Effector memory CD8-positive, alpha-beta T cell (primary cell): ENCODE measurements at regions not wholly inside any gene's neighbourhood (a gene's known extent, or its start where the extent isn't known, plus 50 kb on each side); places are given as distances from the start of the nearest gene placed in this dataset.
"Not testable (repeated sequence)": the region's sequence is repeated elsewhere in the genome, so short reads cannot be mapped to it uniquely, and the experiment has no call there.

Experiments used
- ATAC-seq: fragments of 150-1000 bp; cut with Tn5 transposase; replicated peaks from 2 replicates; pipeline ENCODE4 v1.10.0; 2021; ENCODE audit warnings: mild to moderate bottlenecking, moderate library complexity
- DNase-seq, 3 experiments: peaks; one replicate each; pipeline ENCODE4 v3.0.0; 2021
- H3K27ac Mint-ChIP-seq, 2 donors: one replicate each; pipeline ENCODE4 v1.8.0; 2022; ENCODE audit warnings: mild to moderate bottlenecking in 2 of 2, mixed read lengths in 2 of 2, moderate library complexity in 2 of 2
- H3K27me3 Mint-ChIP-seq, 2 donors: one replicate each; pipeline ENCODE4 v1.8.0; 2022; ENCODE audit warnings: mixed read lengths in 2 of 2
- H3K36me3 Mint-ChIP-seq: one replicate; pipeline ENCODE4 v1.8.0; 2022; ENCODE audit warnings: mild to moderate bottlenecking, moderate library complexity, mixed read lengths; ENCODE audit not compliant: insufficient read depth
- H3K4me1 Mint-ChIP-seq, 2 donors: one replicate each; pipeline ENCODE4 v1.8.0; 2022; ENCODE audit warnings: low read depth in 2 of 2, mixed read lengths in 2 of 2
- H3K4me3 Mint-ChIP-seq, 2 donors: one replicate each; pipeline ENCODE4 v1.8.0; 2022; ENCODE audit warnings: mild to moderate bottlenecking in 2 of 2, mixed read lengths in 2 of 2, moderate library complexity in 2 of 2
- H3K9me3 Mint-ChIP-seq, 2 donors: one replicate each; pipeline ENCODE4 v1.8.0; 2022; ENCODE audit warnings: mixed read lengths in 2 of 2

DNA sequence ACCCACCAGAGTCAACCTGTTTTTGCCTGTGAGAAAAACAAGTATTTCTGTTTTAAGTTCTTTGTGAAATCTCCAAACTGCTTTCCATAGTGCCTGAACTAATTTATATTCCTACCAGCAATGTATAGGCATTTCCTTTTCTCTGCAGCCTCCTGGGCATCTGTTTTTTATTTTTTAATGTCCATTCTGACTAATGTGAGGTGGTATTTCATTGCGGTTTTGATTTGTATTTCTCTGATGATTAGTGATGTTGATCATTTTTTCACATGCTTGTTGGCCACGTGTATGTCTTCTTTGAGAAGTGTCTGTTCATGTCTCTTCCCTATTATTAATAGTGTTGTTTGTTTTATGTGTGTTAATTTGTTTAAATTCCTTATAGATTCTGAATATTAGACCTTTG is 820.5 kb downstream of the MCTP2 start:
- DNase-seq (no peak), ATAC-seq (no peak)
- Mint-ChIP-seq H3K9me3 (peaks cover 5 to 11% of the 10 kb centered on the region in 2 donors), H3K27ac (no peak overlapping the region), H3K4me3 (no peak overlapping the region), H3K27me3 (no peaks in the 10 kb centered on the region), H3K36me3 (no peaks in the 10 kb centered on the region), H3K4me1 (no peaks in the 10 kb centered on the region)

DNA sequence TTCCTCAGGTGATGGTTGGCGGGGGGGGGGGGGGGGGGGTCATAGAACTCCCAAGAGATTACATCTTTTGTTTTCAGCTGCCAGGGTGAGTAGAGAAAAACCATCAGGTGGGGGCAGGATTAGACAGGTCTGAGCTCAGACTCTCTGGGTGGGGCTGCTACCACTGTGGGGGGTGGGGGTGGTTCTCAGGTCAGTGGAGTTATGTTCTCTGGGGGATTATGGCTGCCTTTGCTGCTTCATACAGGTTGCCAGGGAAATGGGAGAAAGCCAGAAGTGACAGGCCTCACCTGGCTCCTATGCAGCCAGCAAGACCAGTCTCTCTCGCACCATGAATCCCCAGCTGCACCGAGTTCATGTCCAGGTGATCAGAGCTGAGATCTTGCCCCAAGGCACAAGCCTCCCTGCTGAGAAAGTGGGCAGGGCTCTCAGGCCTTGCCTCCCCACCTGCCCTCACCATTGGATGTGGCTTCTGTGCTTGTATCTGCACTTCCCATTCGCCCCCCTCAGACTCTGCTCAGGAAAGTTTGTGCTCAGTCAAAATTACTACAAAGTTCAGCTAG is 828.1 kb downstream of the MCTP2 start:
- no peak overlapping the region for H3K27ac Mint-ChIP-seq
- no peak overlapping the region for H3K4me3 Mint-ChIP-seq
- H3K4me1 Mint-ChIP-seq = no peaks in the 10 kb centered on the region
- H3K36me3 Mint-ChIP-seq = no peaks in the 10 kb centered on the region
- ATAC-seq = no peak
- no peak for DNase-seq
- H3K27me3 Mint-ChIP-seq = peaks cover 0 to 6% of the 10 kb centered on the region in 2 donors
- peaks cover 0 to 4% of the 10 kb centered on the region in 2 donors for H3K9me3 Mint-ChIP-seq

DNA sequence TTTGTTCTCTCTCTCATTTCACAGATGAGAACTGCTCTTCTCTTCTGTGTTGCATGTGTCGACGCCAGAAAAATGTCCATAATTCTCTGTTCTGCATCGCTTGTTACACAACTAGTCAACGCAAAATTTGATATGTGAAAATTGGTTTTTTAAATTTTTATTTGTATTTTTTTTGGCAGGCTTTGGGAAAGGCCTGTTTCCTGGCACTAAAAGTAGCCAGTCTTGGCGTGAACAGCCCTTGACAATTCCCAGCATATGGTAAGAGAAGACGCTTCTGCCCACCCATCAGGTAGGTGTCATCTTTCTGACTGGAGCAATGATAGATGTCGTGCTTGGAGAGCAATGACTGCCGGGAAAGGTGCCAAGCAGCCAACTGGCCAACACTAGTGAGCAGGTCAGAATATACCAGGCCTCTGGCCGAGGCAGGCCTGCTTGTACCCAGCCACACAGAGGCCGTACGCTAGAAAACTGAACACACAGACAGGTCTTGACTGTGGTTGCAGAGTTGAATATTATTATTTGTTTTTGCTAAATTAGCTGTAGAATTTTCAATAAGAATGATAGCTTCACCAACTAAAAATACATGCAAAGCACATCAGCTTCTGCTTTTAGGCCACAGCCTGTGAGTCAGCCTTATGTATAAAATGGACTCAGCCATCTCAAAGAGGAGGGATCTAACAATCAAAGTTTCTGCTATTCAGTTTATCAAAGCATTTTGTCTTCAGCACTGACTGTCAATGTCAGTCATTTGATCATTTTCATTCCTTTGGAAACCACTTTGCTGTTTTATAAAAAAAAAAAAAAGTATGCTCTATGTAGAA is 837.5 kb downstream of the MCTP2 start:
- ATAC-seq = no peak
- no peak overlapping the region for H3K4me3 Mint-ChIP-seq
- no peak for DNase-seq
- peaks cover 0 to 5% of the 10 kb centered on the region in 2 donors for H3K9me3 Mint-ChIP-seq
- no peaks in the 10 kb centered on the region for H3K36me3 Mint-ChIP-seq
- H3K27ac Mint-ChIP-seq = no peak overlapping the region
- no peaks in the 10 kb centered on the region for H3K4me1 Mint-ChIP-seq
- H3K27me3 Mint-ChIP-seq = no peaks in the 10 kb centered on the region

DNA sequence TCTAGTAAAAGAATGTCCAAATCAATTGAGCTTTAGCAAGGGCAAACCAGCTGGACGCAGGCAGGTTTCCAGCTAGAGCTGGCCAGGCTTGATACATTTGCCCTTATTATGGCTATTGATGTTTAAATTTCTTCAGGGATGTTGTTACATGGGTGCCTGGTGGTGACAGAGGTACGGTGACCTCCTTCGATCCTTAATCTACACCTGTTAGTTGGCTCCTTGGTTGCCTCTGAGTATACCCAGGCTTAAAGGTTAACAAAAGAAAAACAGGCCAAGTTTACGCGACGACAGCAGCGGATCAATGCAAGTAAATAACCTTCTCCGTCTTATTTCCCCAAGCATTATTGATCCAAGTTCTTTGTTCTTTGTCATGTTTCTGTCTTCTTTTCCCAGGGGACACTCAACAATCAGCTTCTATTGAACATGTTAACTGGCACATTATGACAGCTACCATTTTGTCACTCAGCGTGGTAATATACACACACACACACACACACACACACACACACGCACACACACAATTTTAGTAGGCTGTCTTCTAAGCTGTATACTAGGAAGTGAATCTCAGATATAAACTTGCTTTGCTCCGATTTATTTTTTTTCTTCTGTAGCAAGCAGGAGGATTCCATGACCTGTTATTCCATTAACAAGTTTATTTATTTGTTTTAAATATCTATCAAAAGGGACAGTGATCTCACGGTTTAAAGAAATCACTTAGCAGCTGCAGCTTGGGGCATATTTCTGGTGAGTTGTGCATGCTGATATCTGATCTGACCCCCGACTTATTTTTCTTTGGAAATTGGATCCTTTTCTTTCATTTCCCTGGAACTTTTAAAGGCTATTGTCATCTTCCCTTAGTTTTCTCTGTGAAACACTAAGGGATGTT is 844.7 kb downstream of the MCTP2 start:
- DNase-seq (no peak), ATAC-seq (no peak)
- Mint-ChIP-seq H3K27ac (no peak overlapping the region), H3K36me3 (no peaks in the 10 kb centered on the region), H3K9me3 (peaks cover 0 to 5% of the 10 kb centered on the region in 2 donors), H3K4me1 (no peaks in the 10 kb centered on the region), H3K4me3 (no peak overlapping the region), H3K27me3 (no peaks in the 10 kb centered on the region)

DNA sequence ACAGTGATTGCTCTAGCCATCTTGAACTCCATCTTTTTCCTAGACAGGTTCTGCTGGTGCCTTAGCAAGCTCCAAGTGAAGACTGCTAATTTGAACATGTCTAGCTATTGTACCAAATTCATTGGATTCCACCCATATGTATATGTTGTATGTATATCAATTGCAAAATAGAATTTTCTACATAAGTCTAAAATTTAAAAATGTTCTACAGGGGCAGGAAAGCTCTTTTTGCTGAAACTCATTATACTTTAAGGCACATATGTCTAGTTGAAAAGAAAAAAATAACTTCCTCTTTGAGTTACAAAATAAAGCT is 845.3 kb downstream of the MCTP2 start:
- Mint-ChIP-seq H3K9me3 (peaks cover 0 to 5% of the 10 kb centered on the region in 2 donors), H3K27me3 (no peaks in the 10 kb centered on the region), H3K4me3 (no peak overlapping the region), H3K36me3 (no peaks in the 10 kb centered on the region), H3K4me1 (no peaks in the 10 kb centered on the region), H3K27ac (no peak overlapping the region)
- ATAC-seq (no peak), DNase-seq (no peak)

DNA sequence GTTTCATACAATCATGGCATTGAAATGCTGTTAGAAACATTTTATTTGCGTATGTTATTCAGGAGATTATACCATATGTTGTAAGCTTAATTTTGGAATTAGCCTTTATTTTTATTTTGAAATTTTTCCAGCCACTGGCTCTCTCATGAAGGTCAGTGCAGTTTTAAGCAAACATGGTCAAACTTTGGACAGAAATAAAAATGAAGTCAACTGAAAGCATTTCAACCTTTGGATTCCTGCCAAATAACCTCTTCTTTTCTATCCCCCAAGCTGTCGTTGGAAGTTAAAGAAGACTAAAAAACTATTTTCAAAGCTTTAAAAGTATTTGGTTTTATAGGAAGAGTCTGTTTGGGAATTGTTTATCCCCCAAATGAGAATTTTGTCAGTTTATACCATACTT is 846.6 kb downstream of the MCTP2 start:
- Mint-ChIP-seq H3K4me1 (no peaks in the 10 kb centered on the region), H3K27ac (no peak overlapping the region), H3K27me3 (no peaks in the 10 kb centered on the region), H3K9me3 (peaks cover 0 to 5% of the 10 kb centered on the region in 2 donors), H3K36me3 (no peaks in the 10 kb centered on the region), H3K4me3 (no peak overlapping the region)
- ATAC-seq (no peak), DNase-seq (no peak)

DNA sequence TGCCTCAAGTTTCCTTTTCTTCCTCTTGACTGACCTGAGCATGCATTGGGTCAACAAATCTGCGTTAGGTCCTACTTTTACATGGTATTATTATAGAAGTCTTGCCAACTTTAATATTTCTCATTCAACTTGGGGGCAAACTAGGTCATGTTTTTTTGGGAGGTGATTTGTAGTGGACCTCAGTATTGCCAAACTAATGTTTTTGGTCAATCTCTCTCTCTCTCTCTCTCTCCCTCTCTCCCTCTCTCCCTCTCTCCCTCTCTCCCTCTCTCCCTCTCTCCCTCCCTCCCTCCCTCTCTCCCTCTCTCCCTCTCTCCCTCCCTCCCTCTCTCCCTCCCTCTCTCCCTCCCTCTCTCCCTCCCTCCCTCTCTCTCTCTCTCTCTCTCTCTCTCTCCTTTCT is 848.9 kb downstream of the MCTP2 start:
- not testable (repeated sequence) for DNase-seq, H3K36me3 Mint-ChIP-seq, H3K9me3 Mint-ChIP-seq, ATAC-seq, H3K27me3 Mint-ChIP-seq, H3K4me1 Mint-ChIP-seq, H3K4me3 Mint-ChIP-seq, H3K27ac Mint-ChIP-seq

DNA sequence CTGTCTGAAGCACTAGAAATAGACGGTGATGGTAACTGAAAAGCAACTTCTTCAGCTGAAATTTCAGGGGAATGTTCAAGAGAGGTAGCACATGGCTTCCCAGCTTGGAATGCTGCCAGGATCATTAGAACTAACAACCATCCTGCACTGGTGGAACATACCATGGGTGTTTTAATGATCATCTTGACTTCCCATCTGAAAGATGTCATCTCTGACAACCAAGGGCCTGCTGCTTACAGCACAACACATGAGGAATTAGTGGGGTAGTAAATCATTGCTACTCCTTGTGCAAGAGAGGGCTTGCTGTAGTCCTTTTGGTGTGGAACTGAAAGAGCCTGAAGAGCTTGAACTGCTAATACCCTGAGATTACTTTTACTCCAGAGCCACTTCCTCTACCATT is 853.7 kb downstream of the MCTP2 start:
- H3K4me1 Mint-ChIP-seq = no peaks in the 10 kb centered on the region
- no peak overlapping the region for H3K4me3 Mint-ChIP-seq
- H3K36me3 Mint-ChIP-seq = no peaks in the 10 kb centered on the region
- H3K27ac Mint-ChIP-seq = no peak overlapping the region
- ATAC-seq = no peak
- no peak for DNase-seq
- H3K9me3 Mint-ChIP-seq = peaks cover 1 to 7% of the 10 kb centered on the region in 2 donors
- no peaks in the 10 kb centered on the region for H3K27me3 Mint-ChIP-seq

DNA sequence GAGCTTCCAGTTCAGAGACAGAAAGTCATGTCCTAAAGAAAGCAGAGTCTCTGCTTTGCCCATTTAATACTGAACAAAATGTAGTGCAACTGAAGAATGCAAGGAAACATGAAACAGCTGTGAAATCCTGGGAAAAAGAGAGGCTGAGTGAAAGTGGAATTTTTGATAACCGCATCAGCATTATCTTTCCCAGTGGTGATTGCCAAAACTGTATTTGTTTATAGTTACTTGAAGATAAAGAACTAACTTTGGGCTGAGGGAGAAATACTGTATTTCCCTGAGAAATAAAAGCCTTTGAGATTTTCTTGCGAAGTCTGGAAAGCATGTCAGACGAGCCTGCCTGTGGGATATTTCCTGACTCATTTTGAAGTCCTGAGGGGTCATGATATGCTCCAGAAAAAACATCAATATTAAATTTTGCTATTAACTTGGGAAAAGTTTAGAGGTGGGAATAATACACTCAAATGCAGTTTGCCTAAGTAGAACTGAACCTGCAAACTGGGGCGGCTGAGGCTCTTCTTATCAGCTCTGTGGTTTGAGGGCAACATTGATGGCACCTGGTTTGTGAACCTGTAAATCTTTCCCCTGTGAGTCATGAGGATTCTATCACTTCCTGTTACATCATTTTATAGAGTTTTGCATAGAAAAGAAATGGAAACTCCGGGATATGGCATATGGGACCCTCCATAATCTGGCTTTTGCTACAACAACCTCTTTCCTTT is 855.3 kb downstream of the MCTP2 start:
- H3K36me3 Mint-ChIP-seq = no peaks in the 10 kb centered on the region
- H3K27ac Mint-ChIP-seq = no peak overlapping the region
- no peaks in the 10 kb centered on the region for H3K27me3 Mint-ChIP-seq
- H3K9me3 Mint-ChIP-seq = peaks cover 0 to 7% of the 10 kb centered on the region in 2 donors
- ATAC-seq (no peak), DNase-seq (no peak)
- H3K4me1 Mint-ChIP-seq = no peaks in the 10 kb centered on the region
- H3K4me3 Mint-ChIP-seq = no peak overlapping the region

DNA sequence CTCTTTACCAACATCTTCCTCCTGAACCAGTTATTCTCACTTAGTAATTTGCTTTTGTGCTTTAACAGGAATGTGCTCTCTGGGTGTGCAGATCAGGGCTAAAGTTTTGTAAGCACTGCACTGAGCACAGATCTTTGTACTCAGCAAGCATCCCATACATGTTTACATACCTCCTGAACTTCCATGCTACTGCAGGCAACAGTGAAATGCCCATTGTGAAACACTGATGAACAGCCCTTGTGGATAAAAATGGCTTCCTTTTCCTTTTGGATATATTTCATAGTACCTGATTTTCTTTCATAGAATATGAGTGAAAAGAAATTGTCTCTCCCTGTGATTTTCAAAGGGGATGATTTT is 855.9 kb downstream of the MCTP2 start:
- Mint-ChIP-seq H3K9me3 (peaks cover 0 to 7% of the 10 kb centered on the region in 2 donors), H3K27ac (no peak overlapping the region), H3K4me1 (no peaks in the 10 kb centered on the region), H3K4me3 (no peak overlapping the region), H3K27me3 (no peaks in the 10 kb centered on the region), H3K36me3 (no peaks in the 10 kb centered on the region)
- no peak for ATAC-seq
- no peak for DNase-seq

DNA sequence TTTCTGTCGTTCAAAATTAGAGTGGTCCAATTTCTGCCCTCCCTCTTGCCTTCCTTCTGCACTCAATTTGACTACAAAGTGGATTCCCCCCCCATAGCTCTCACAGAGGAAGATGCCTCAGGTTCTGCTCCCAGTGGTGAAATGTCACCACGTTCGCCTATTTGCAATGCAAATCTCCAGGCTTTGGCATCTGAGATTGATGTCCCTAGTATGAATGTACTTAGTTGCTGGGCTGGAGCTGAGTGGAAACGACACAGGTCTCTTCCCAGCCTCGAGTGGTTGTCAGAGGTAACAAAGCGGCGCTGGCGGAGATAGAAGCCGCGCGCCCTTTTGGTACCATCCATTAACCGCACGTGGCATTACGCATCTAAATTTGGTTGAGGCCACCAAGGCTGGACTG is 860.1 kb downstream of the MCTP2 start:
- Mint-ChIP-seq H3K36me3 (no peaks in the 10 kb centered on the region), H3K4me3 (no peak overlapping the region), H3K4me1 (no peaks in the 10 kb centered on the region)

DNA sequence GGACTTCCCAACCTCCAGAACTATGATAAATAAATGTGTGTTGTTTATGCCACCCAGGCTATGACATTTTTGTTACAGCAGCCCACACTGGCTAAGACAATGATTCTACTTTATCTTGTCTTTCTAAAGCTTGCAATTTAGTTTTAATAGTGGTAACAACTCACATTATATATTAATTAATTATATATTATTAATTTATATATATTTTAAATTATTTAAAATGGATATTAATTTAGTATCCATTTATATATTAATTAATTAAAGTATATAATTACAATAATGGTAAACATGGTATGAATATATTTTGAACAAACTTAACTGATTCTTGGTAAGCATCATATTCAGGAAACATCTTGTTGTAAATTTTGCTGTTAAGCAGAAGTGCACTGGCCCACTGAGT is 863.9 kb downstream of the MCTP2 start:
- Mint-ChIP-seq H3K9me3 (peaks cover 0 to 3% of the 10 kb centered on the region in 2 donors), H3K27ac (no peak overlapping the region), H3K36me3 (no peaks in the 10 kb centered on the region), H3K4me1 (no peaks in the 10 kb centered on the region), H3K27me3 (no peaks in the 10 kb centered on the region), H3K4me3 (no peak overlapping the region)
- no peak for ATAC-seq
- DNase-seq = no peak

More for the DNA sequence above, 860.1 kb downstream of the MCTP2 start:
- Mint-ChIP-seq H3K9me3 (peaks cover 3 to 7% of the 10 kb centered on the region in 2 donors), H3K27me3 (no peaks in the 10 kb centered on the region), H3K27ac (no peak overlapping the region)
- no peak for DNase-seq
- ATAC-seq = no peak

DNA sequence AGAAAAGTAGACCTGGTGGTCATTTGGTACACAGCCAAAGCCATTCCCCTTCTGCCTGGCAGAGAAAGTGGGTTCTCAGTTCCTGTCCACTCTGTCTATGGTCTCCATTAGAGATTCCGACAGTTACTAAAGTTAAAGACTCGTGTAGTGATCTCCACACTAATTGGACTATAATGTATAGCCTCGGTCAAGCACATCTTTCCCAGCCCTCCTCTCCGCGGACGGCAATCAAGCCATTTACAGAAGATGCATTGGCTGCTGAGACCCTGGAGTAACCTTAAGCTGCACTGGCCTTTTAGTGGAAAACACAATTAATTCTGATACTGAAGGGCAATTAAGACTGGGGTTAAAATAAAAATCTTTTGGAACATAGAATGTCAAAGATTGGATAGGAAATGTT is 865.3 kb downstream of the MCTP2 start:
- peaks cover 0 to 3% of the 10 kb centered on the region in 2 donors for H3K9me3 Mint-ChIP-seq
- H3K4me1 Mint-ChIP-seq = no peaks in the 10 kb centered on the region
- ATAC-seq = no peak
- no peak for DNase-seq
- no peak overlapping the region for H3K27ac Mint-ChIP-seq
- no peaks in the 10 kb centered on the region for H3K27me3 Mint-ChIP-seq
- no peaks in the 10 kb centered on the region for H3K36me3 Mint-ChIP-seq
- H3K4me3 Mint-ChIP-seq = no peak overlapping the region
